Naive B cell (primary cell): ENCODE measurements at regions not wholly inside any gene's neighbourhood (a gene's known extent, or its start where the extent isn't known, plus 50 kb on each side); places are given as distances from the start of the nearest gene placed in this dataset.

Experiments
- ATAC-seq, 2 donors: fragments of 150-1000 bp; cut with Tn5 transposase; 2 replicates each; pipeline ENCODE4 v1.10.0; 2021; ENCODE audit warnings: low read depth in 2 of 2, mild to moderate bottlenecking in 2 of 2, moderate library complexity in 2 of 2
- DNase-seq: peaks from one replicate; pipeline ENCODE4 v3.0.0; 2022
- H3K27ac Mint-ChIP-seq, 6 donors: one replicate each; pipeline ENCODE4 v1.8.0; 2020 to 2022; ENCODE audit warnings: mild to moderate bottlenecking in 6 of 6, mixed read lengths in 6 of 6, moderate library complexity in 5 of 6, inconsistent platforms in 2 of 6
- H3K27me3 Mint-ChIP-seq, 3 donors: one replicate each; pipeline ENCODE4 v1.8.0; 2021 to 2022; ENCODE audit warnings: mixed read lengths in 3 of 3, mild to moderate bottlenecking in 1 of 3
- H3K36me3 Mint-ChIP-seq, 2 donors: one replicate each; pipeline ENCODE4 v1.8.0; 2020 to 2022; ENCODE audit warnings: mixed read lengths in 2 of 2, inconsistent platforms in 1 of 2, mild to moderate bottlenecking in 1 of 2
- H3K4me1 Mint-ChIP-seq, 3 donors: one replicate each; pipeline ENCODE4 v1.8.0; 2020 to 2022; ENCODE audit warnings: mixed read lengths in 3 of 3, inconsistent platforms in 1 of 3, mild to moderate bottlenecking in 1 of 3, moderate library complexity in 1 of 3
- H3K4me3 Mint-ChIP-seq, 8 donors: one replicate each; pipeline ENCODE4 v1.8.0; 2020 to 2022; ENCODE audit warnings: mild to moderate bottlenecking in 8 of 8, mixed read lengths in 8 of 8, moderate library complexity in 8 of 8, inconsistent platforms in 2 of 8
- H3K9me3 Mint-ChIP-seq, 7 donors: one replicate each; pipeline ENCODE4 v1.8.0; 2020 to 2022; ENCODE audit warnings: mixed read lengths in 7 of 7, mild to moderate bottlenecking in 5 of 7, inconsistent platforms in 2 of 7, moderate library complexity in 1 of 7

GRCh38 chr10:83941189-83941588, 198.1 kb upstream of the GHITM start:
- Mint-ChIP-seq H3K9me3 (peaks cover 0 to 10% (median 0%) of the 10 kb centered on the region in 7 donors), H3K27ac (no peak overlapping the region), H3K27me3 (peaks cover 5 to 12% (median 12%) of the 10 kb centered on the region in 3 donors), H3K36me3 (no peaks in the 10 kb centered on the region), H3K4me3 (no peak overlapping the region), H3K4me1 (no peaks in the 10 kb centered on the region)
- DNase-seq: no peak
- no peak for ATAC-seq

- ATAC-seq: no peak
- Mint-ChIP-seq H3K27ac (peak overlapping the region in 1 of 6 donors; percentile 23), H3K9me3 (peaks cover 0 to 10% (median 0%) of the 10 kb centered on the region in 7 donors), H3K27me3 (peaks cover 5 to 12% (median 12%) of the 10 kb centered on the region in 3 donors), H3K4me3 (no peak overlapping the region), H3K36me3 (no peaks in the 10 kb centered on the region), H3K4me1 (no peaks in the 10 kb centered on the region)
- no peak for DNase-seq
These were observed 196.9 kb upstream of the GHITM start for GRCh38 chr10:83942410-83942809.

- H3K36me3 Mint-ChIP-seq: no peaks in the 10 kb centered on the region
- H3K4me3 Mint-ChIP-seq: no peak overlapping the region
- peaks cover 5 to 12% (median 6%) of the 10 kb centered on the region in 3 donors for H3K27me3 Mint-ChIP-seq
- H3K27ac Mint-ChIP-seq: no peak overlapping the region
- ATAC-seq (no peak), DNase-seq (no peak)
- peaks cover 0 to 10% (median 0%) of the 10 kb centered on the region in 7 donors for H3K9me3 Mint-ChIP-seq
- no peaks in the 10 kb centered on the region for H3K4me1 Mint-ChIP-seq
These were observed 196.3 kb upstream of the GHITM start for GRCh38 chr10:83943049-83943448.

GRCh38 chr10:83943920-83944319, 195.4 kb upstream of the GHITM start:
- H3K4me1 Mint-ChIP-seq: no peaks in the 10 kb centered on the region
- H3K36me3 Mint-ChIP-seq: no peaks in the 10 kb centered on the region
- H3K9me3 Mint-ChIP-seq: peaks cover 0 to 10% (median 0%) of the 10 kb centered on the region in 7 donors
- ATAC-seq: no peak
- no peak for DNase-seq
- H3K27me3 Mint-ChIP-seq: peaks cover 5 to 12% (median 6%) of the 10 kb centered on the region in 3 donors
- H3K4me3 Mint-ChIP-seq: no peak overlapping the region
- H3K27ac Mint-ChIP-seq: no peak overlapping the region

- Mint-ChIP-seq H3K4me3 (no peak overlapping the region), H3K27ac (no peak overlapping the region), H3K27me3 (peaks cover 6 to 12% (median 9%) of the 10 kb centered on the region in 3 donors), H3K9me3 (peaks cover 0 to 10% (median 0%) of the 10 kb centered on the region in 7 donors), H3K4me1 (no peaks in the 10 kb centered on the region), H3K36me3 (no peaks in the 10 kb centered on the region)
- DNase-seq (no peak), ATAC-seq (no peak)
These were observed 193.2 kb upstream of the GHITM start for GRCh38 chr10:83945982-83946718.

- DNase-seq (no peak), ATAC-seq (no peak)
- no peaks in the 10 kb centered on the region for H3K4me1 Mint-ChIP-seq
- H3K9me3 Mint-ChIP-seq: peaks cover 0 to 2% (median 0%) of the 10 kb centered on the region in 7 donors
- H3K4me3 Mint-ChIP-seq: no peak overlapping the region
- no peaks in the 10 kb centered on the region for H3K36me3 Mint-ChIP-seq
- peaks cover 0 to 20% (median 5%) of the 10 kb centered on the region in 3 donors for H3K27me3 Mint-ChIP-seq
- H3K27ac Mint-ChIP-seq: no peak overlapping the region
These were observed 187.0 kb upstream of the GHITM start for GRCh38 chr10:83952314-83952713.

GRCh38 chr10:83953589-83953988, 185.7 kb upstream of the GHITM start:
- Mint-ChIP-seq H3K27ac (no peak overlapping the region), H3K27me3 (peaks cover 0 to 20% (median 5%) of the 10 kb centered on the region in 3 donors), H3K9me3 (peaks cover 0 to 3% (median 1%) of the 10 kb centered on the region in 7 donors), H3K4me1 (no peaks in the 10 kb centered on the region), H3K4me3 (no peak overlapping the region), H3K36me3 (no peaks in the 10 kb centered on the region)
- DNase-seq (no peak), ATAC-seq (no peak)

- ATAC-seq: no peak
- H3K9me3 Mint-ChIP-seq: peaks cover 0 to 7% (median 1%) of the 10 kb centered on the region in 7 donors
- no peak overlapping the region for H3K27ac Mint-ChIP-seq
- DNase-seq: no peak
- H3K27me3 Mint-ChIP-seq: peaks cover 0 to 20% (median 5%) of the 10 kb centered on the region in 3 donors
- H3K4me1 Mint-ChIP-seq: no peaks in the 10 kb centered on the region
- no peaks in the 10 kb centered on the region for H3K36me3 Mint-ChIP-seq
- no peak overlapping the region for H3K4me3 Mint-ChIP-seq
These were observed 185.0 kb upstream of the GHITM start for GRCh38 chr10:83954193-83954799.

- peaks cover 0 to 7% (median 1%) of the 10 kb centered on the region in 7 donors for H3K9me3 Mint-ChIP-seq
- H3K27ac Mint-ChIP-seq: no peak overlapping the region
- no peak for ATAC-seq
- H3K36me3 Mint-ChIP-seq: no peaks in the 10 kb centered on the region
- DNase-seq: no peak
- no peak overlapping the region for H3K4me3 Mint-ChIP-seq
- H3K4me1 Mint-ChIP-seq: no peaks in the 10 kb centered on the region
- peaks cover 0 to 20% (median 5%) of the 10 kb centered on the region in 3 donors for H3K27me3 Mint-ChIP-seq
These were observed 183.9 kb upstream of the GHITM start for GRCh38 chr10:83955406-83955805.

GRCh38 chr10:83957168-83957947, 182.0 kb upstream of the GHITM start:
- peaks cover 0 to 7% (median 1%) of the 10 kb centered on the region in 7 donors for H3K9me3 Mint-ChIP-seq
- peaks cover 0 to 13% (median 5%) of the 10 kb centered on the region in 3 donors for H3K27me3 Mint-ChIP-seq
- no peak for ATAC-seq
- no peaks in the 10 kb centered on the region for H3K36me3 Mint-ChIP-seq
- DNase-seq: no peak
- H3K4me1 Mint-ChIP-seq: no peaks in the 10 kb centered on the region
- no peak overlapping the region for H3K4me3 Mint-ChIP-seq
- H3K27ac Mint-ChIP-seq: no peak overlapping the region

GRCh38 chr10:83959328-83959727, 180.0 kb upstream of the GHITM start:
- Mint-ChIP-seq H3K27ac (no peak overlapping the region), H3K9me3 (peaks cover 0 to 7% (median under 1%) of the 10 kb centered on the region in 7 donors), H3K36me3 (no peaks in the 10 kb centered on the region), H3K4me1 (no peaks in the 10 kb centered on the region), H3K27me3 (peaks cover 0 to 12% (median 0%) of the 10 kb centered on the region in 3 donors), H3K4me3 (no peak overlapping the region)
- DNase-seq: no peak
- no peak for ATAC-seq

GRCh38 chr10:83960125-83960524, 179.2 kb upstream of the GHITM start:
- DNase-seq (no peak), ATAC-seq (no peak)
- H3K27ac Mint-ChIP-seq: no peak overlapping the region
- H3K4me3 Mint-ChIP-seq: no peak overlapping the region
- no peaks in the 10 kb centered on the region for H3K36me3 Mint-ChIP-seq
- peaks cover 0 to 7% (median 0%) of the 10 kb centered on the region in 7 donors for H3K9me3 Mint-ChIP-seq
- H3K4me1 Mint-ChIP-seq: no peaks in the 10 kb centered on the region
- H3K27me3 Mint-ChIP-seq: peaks cover 0 to 10% (median 0%) of the 10 kb centered on the region in 3 donors

GRCh38 chr10:83961620-83962019, 177.7 kb upstream of the GHITM start:
- no peaks in the 10 kb centered on the region for H3K36me3 Mint-ChIP-seq
- peaks cover 0 to 7% (median 0%) of the 10 kb centered on the region in 7 donors for H3K9me3 Mint-ChIP-seq
- H3K27ac Mint-ChIP-seq: no peak overlapping the region
- ATAC-seq (no peak), DNase-seq (no peak)
- peaks cover 0 to 5% (median 0%) of the 10 kb centered on the region in 3 donors for H3K27me3 Mint-ChIP-seq
- H3K4me3 Mint-ChIP-seq: no peak overlapping the region
- H3K4me1 Mint-ChIP-seq: no peaks in the 10 kb centered on the region
